GM23248 (cell line): ENCODE measurements at regions not wholly inside any gene's neighbourhood (a gene's known extent, or its start where the extent isn't known, plus 50 kb on each side); places are given as distances from the start of the nearest gene placed in this dataset.
A peak's percentile ranks its signal among the peaks of the same experiment; 100 is the strongest.

Source experiments
- DNase-seq: peaks from one replicate; pipeline ENCODE4 v3.0.0-alpha.2; 2015
- H2AFZ ChIP-seq: fragments of 200-600 bp; sonication (generic); 2 replicates; pipeline ENCODE4 v1.6.1; 2016; ENCODE audit warnings: antibody characterized with exemption
- H3F3A ChIP-seq: fragments of 200-600 bp; sonication (generic); 2 replicates; pipeline ENCODE4 v1.6.1; 2016; ENCODE audit warnings: mild to moderate bottlenecking, antibody characterized with exemption, mixed run types; ENCODE audit not compliant: insufficient read depth
- H3K27ac ChIP-seq: fragments of 200-600 bp; sonication (generic); 2 replicates; pipeline ENCODE4 v1.5.1; 2016; ENCODE audit warnings: mild to moderate bottlenecking
- H3K27me3 ChIP-seq: fragments of 200-600 bp; sonication (generic); replicated peaks from 2 replicates; pipeline ENCODE4 v1.6.1; 2016; ENCODE audit warnings: mild to moderate bottlenecking; ENCODE audit not compliant: insufficient read depth
- H3K36me3 ChIP-seq: fragments of 200-600 bp; sonication (generic); 2 replicates; pipeline ENCODE4 v1.6.1; 2016; ENCODE audit warnings: low read depth, mild to moderate bottlenecking
- H3K4me1 ChIP-seq: fragments of 200-600 bp; sonication (generic); 2 replicates; pipeline ENCODE4 v1.6.1; 2016; ENCODE audit warnings: mild to moderate bottlenecking; ENCODE audit not compliant: insufficient read depth
- H3K4me2 ChIP-seq: fragments of 200-600 bp; sonication (generic); one replicate; pipeline ENCODE4 v1.6.1; 2016; ENCODE audit warnings: mild to moderate bottlenecking; ENCODE audit not compliant: unreplicated experiment
- H3K4me3 ChIP-seq: fragments of 200-600 bp; sonication (generic); 2 replicates; pipeline ENCODE4 v1.5.1; 2016; ENCODE audit warnings: mild to moderate bottlenecking
- H3K79me2 ChIP-seq: fragments of 200-600 bp; sonication (generic); 2 replicates; pipeline ENCODE4 v1.6.1; 2016; ENCODE audit warnings: mild to moderate bottlenecking; ENCODE audit not compliant: insufficient read depth
- H3K9ac ChIP-seq: fragments of 200-600 bp; sonication (generic); 2 replicates; pipeline ENCODE4 v1.6.1; 2016; ENCODE audit warnings: mild to moderate bottlenecking
- H3K9me2 ChIP-seq: fragments of 200-600 bp; sonication (generic); 2 replicates; pipeline ENCODE4 v1.6.1; 2016; ENCODE audit warnings: mixed run types, mild to moderate bottlenecking, moderate library complexity; ENCODE audit not compliant: insufficient read depth
- H3K9me3 ChIP-seq: fragments of 200-600 bp; sonication (generic); one replicate; pipeline ENCODE4 v1.6.1; 2017; ENCODE audit warnings: low read depth
- H4K20me1 ChIP-seq: fragments of 200-600 bp; sonication (generic); 2 replicates; pipeline ENCODE4 v1.6.0; 2016; ENCODE audit not compliant: insufficient read depth
- EZH2 ChIP-seq: fragments of 200-600 bp; sonication (generic); IDR thresholded peaks from 2 replicates; pipeline ENCODE4 v1.6.1; 2018; ENCODE audit warnings: antibody characterized with exemption, mild to moderate bottlenecking; ENCODE audit not compliant: insufficient read depth, poor library complexity, severe bottlenecking
- EZH2phosphoT487 ChIP-seq: fragments of 200-600 bp; sonication (generic); IDR thresholded peaks from 2 replicates; pipeline ENCODE4 v1.6.1; 2018; ENCODE audit warnings: antibody characterized with exemption, moderate library complexity, mild to moderate bottlenecking, low read depth; ENCODE audit not compliant: insufficient read depth
- WGBS, 2 experiments: methylation state at CpG; one replicate each; pipeline ENCODE4 v1.1.6; 2015 to 2017; ENCODE audit warnings: low lambda C conversion rate in 2 of 2, low coverage in 1 of 2; ENCODE audit errors: missing lambda C conversion rate in 2 of 2; 5-methylcytosine and 5-hydroxymethylcytosine counted together
- in situ Hi-C: fragments of 300-500 bp; cut with MboI; formaldehyde crosslinking; loops from 2 replicates; pipeline ENCODE4 v1.15.0; 2020

- no peaks in the 10 kb centered on the region for H3K27me3 ChIP-seq
- in situ Hi-C loops = loop anchor here (10.0 kb wide), 1 partner anchor 130 kb away; no protein-coding TSS in a partner anchor
- H3K4me2 ChIP-seq = no peak overlapping the region
- H3K9me2 ChIP-seq = no peaks in the 10 kb centered on the region
- no peaks in the 10 kb centered on the region for H3F3A ChIP-seq
- no peak overlapping the region for H2AFZ ChIP-seq
- no peak overlapping the region for H3K27ac ChIP-seq
- H3K4me3 ChIP-seq = no peak overlapping the region
- 55 to 63% methylated on average over 2 of the region's 2 CpGs for WGBS, 2 experiments
- H3K79me2 ChIP-seq = no peaks in the 10 kb centered on the region
- no peak for DNase-seq
- H3K9me3 ChIP-seq = no peaks in the 10 kb centered on the region
- no peaks in the 10 kb centered on the region for H3K36me3 ChIP-seq
- H4K20me1 ChIP-seq = no peaks in the 10 kb centered on the region
- no peaks in the 10 kb centered on the region for H3K4me1 ChIP-seq
- no peak overlapping the region for H3K9ac ChIP-seq
- no peak for TF ChIP-seq EZH2phosphoT487
- TF ChIP-seq EZH2 = no peak
Observed at GRCh38 chr15:92224843-92225242, 168.8 kb upstream of the ST8SIA2 start.

- Histone ChIP-seq H3K4me2 (no peak overlapping the region), H3K9me2 (no peaks in the 10 kb centered on the region), H3K36me3 (no peaks in the 10 kb centered on the region), H3K27ac (no peak overlapping the region), H3K79me2 (no peaks in the 10 kb centered on the region), H3K9ac (no peak overlapping the region), H3K9me3 (no peaks in the 10 kb centered on the region), H3F3A (no peaks in the 10 kb centered on the region), H3K27me3 (no peaks in the 10 kb centered on the region), H4K20me1 (no peaks in the 10 kb centered on the region), H3K4me1 (no peaks in the 10 kb centered on the region), H2AFZ (no peak overlapping the region), H3K4me3 (no peak overlapping the region)
- peak; percentile 49 for DNase-seq
- no peak for TF ChIP-seq EZH2
- TF ChIP-seq EZH2phosphoT487 = no peak
- WGBS, 2 experiments = 13 to 15% methylated on average over 6 of the region's 6 CpGs
- in situ Hi-C loops = loop anchor here (10.0 kb wide), 1 partner anchor 131 kb away; no protein-coding TSS in a partner anchor
Observed at GRCh38 chr15:92226020-92226612, 167.6 kb upstream of the ST8SIA2 start.

GRCh38 chr15:92228830-92229229 lies 164.9 kb upstream of the ST8SIA2 start:
- Histone ChIP-seq H2AFZ (no peak overlapping the region), H3K9me3 (no peaks in the 10 kb centered on the region), H3K4me1 (no peaks in the 10 kb centered on the region), H3K36me3 (no peaks in the 10 kb centered on the region), H3K4me2 (no peak overlapping the region), H3K9ac (no peak overlapping the region), H3K27ac (no peak overlapping the region), H4K20me1 (no peaks in the 10 kb centered on the region), H3K79me2 (no peaks in the 10 kb centered on the region), H3K27me3 (peaks cover under 1% of the 10 kb centered on the region; the same call in 1 of the 2 replicates), H3K9me2 (no peaks in the 10 kb centered on the region), H3F3A (no peaks in the 10 kb centered on the region), H3K4me3 (no peak overlapping the region)
- no peak for DNase-seq
- TF ChIP-seq EZH2phosphoT487 (no peak), EZH2 (no peak)
- 0 to 4% methylated on average over 2 of the region's 2 CpGs for WGBS, 2 experiments
- in situ Hi-C loops = loop anchor here (10.0 kb wide), 1 partner anchor 134 kb away; no protein-coding TSS in a partner anchor

- Histone ChIP-seq H4K20me1 (no peaks in the 10 kb centered on the region), H3K36me3 (no peaks in the 10 kb centered on the region), H3K9ac (no peak overlapping the region), H3K27me3 (peaks cover 5% of the 10 kb centered on the region), H2AFZ (no peak overlapping the region), H3K9me2 (no peaks in the 10 kb centered on the region), H3K9me3 (no peaks in the 10 kb centered on the region), H3F3A (no peaks in the 10 kb centered on the region), H3K4me2 (no peak overlapping the region), H3K79me2 (no peaks in the 10 kb centered on the region), H3K4me1 (no peaks in the 10 kb centered on the region), H3K4me3 (no peak overlapping the region), H3K27ac (no peak overlapping the region)
- TF ChIP-seq EZH2 (no peak), EZH2phosphoT487 (no peak)
- DNase-seq = no peak
- 18% methylated on average over 4 of the region's 4 CpGs for WGBS, 2 experiments
- in situ Hi-C loops = no loop called here
Observed at GRCh38 chr15:92231461-92231860, 162.2 kb upstream of the ST8SIA2 start.
